OCI-LY7 (cell line): ENCODE measurements at regions not wholly inside any gene's neighbourhood (a gene's known extent, or its start where the extent isn't known, plus 50 kb on each side); places are given as distances from the start of the nearest gene placed in this dataset.

Experiments used
- EZH2phosphoT487 ChIP-seq: fragments of 200-600 bp; sonication (generic); IDR thresholded peaks from 2 replicates; pipeline ENCODE4 v1.6.1; 2018; ENCODE audit warnings: low read depth, borderline replicate concordance, mild to moderate bottlenecking, mixed run types, antibody characterized with exemption, low read length, moderate library complexity, mixed read lengths
- TF ChIP-seq, protein P1 (sequence below): fragments of 200-600 bp; sonication (generic); conservative IDR thresholded peaks from 2 replicates; pipeline ENCODE4 v1.5.1; 2014; ENCODE audit warnings: mild to moderate bottlenecking, antibody characterized with exemption, low read length, moderate library complexity, mixed read lengths

GRCh38 chr21:23712166-23712565, 1895.1 kb downstream of the MRPL39 start:
- TF ChIP-seq, protein P1, sequence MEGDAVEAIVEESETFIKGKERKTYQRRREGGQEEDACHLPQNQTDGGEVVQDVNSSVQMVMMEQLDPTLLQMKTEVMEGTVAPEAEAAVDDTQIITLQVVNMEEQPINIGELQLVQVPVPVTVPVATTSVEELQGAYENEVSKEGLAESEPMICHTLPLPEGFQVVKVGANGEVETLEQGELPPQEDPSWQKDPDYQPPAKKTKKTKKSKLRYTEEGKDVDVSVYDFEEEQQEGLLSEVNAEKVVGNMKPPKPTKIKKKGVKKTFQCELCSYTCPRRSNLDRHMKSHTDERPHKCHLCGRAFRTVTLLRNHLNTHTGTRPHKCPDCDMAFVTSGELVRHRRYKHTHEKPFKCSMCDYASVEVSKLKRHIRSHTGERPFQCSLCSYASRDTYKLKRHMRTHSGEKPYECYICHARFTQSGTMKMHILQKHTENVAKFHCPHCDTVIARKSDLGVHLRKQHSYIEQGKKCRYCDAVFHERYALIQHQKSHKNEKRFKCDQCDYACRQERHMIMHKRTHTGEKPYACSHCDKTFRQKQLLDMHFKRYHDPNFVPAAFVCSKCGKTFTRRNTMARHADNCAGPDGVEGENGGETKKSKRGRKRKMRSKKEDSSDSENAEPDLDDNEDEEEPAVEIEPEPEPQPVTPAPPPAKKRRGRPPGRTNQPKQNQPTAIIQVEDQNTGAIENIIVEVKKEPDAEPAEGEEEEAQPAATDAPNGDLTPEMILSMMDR = no peak
- TF ChIP-seq EZH2phosphoT487 = no peak
